Liver (tissue), 8 donors: ENCODE measurements at regions not wholly inside any gene's neighbourhood (a gene's known extent, or its start where the extent isn't known, plus 50 kb on each side); places are given as distances from the start of the nearest gene placed in this dataset.

Experiments
- DNase-seq: peaks from one replicate; pipeline ENCODE4 v3.0.0-alpha.2; 2017; ENCODE audit warnings: low spot score
- H3K27ac ChIP-seq, 2 donors: one replicate each; pipeline ENCODE4 v1.7.0; 2013; ENCODE audit warnings: inconsistent platforms in 2 of 2, low read length in 2 of 2, control low read depth in 1 of 2, low read depth in 1 of 2, mild to moderate bottlenecking in 1 of 2
- H3K27me3 ChIP-seq, 4 donors: one replicate each; pipeline versions ENCODE4 v1.6.1 to v1.7.0; 2013; ENCODE audit warnings: low read length in 3 of 4, inconsistent platforms in 1 of 4, mild to moderate bottlenecking in 1 of 4, moderate library complexity in 1 of 4; ENCODE audit not compliant: control insufficient read depth in 4 of 4, insufficient read depth in 4 of 4
- H3K36me3 ChIP-seq, 4 donors: one replicate each; pipeline versions ENCODE4 v1.6.1 to v1.7.0; 2013; ENCODE audit warnings: low read length in 3 of 4, mild to moderate bottlenecking in 3 of 4, low read depth in 1 of 4, moderate library complexity in 1 of 4; ENCODE audit not compliant: control insufficient read depth in 4 of 4, insufficient read depth in 3 of 4
- H3K4me1 ChIP-seq, 4 donors: one replicate each; pipeline versions ENCODE4 v1.6.1 to v1.7.0; 2013; ENCODE audit warnings: low read length in 3 of 4, mild to moderate bottlenecking in 3 of 4, moderate library complexity in 1 of 4; ENCODE audit not compliant: control insufficient read depth in 4 of 4, insufficient read depth in 4 of 4
- H3K4me3 ChIP-seq, 3 donors: one replicate each; pipeline versions ENCODE4 v1.6.1 to v1.7.0; 2013; ENCODE audit warnings: low read length in 3 of 3, control low read depth in 1 of 3, low read depth in 1 of 3, mild to moderate bottlenecking in 1 of 3
- H3K9ac ChIP-seq, 2 donors: one replicate each; pipeline ENCODE4 v1.7.0; 2013; ENCODE audit warnings: low read length in 2 of 2, mild to moderate bottlenecking in 2 of 2, moderate library complexity in 2 of 2, control low read depth in 1 of 2, low read depth in 1 of 2
- H3K9me3 ChIP-seq, 4 donors: one replicate each; pipeline versions ENCODE4 v1.6.1 to v1.7.0; 2013; ENCODE audit warnings: low read length in 3 of 4; ENCODE audit not compliant: control insufficient read depth in 4 of 4
- EGR1 ChIP-seq, 2 donors: IDR thresholded peaks; 2 replicates each; pipeline ENCODE4 v1.6.1; 2016 to 2018; ENCODE audit warnings: antibody characterized with exemption in 2 of 2, low read depth in 2 of 2
- FOXA1 ChIP-seq: IDR thresholded peaks from 2 replicates; pipeline ENCODE4 v1.6.1; 2016; ENCODE audit warnings: antibody characterized with exemption
- FOXA2 ChIP-seq: IDR thresholded peaks from 2 replicates; pipeline ENCODE4 v1.6.1; 2016; ENCODE audit warnings: antibody characterized with exemption
- GABPA ChIP-seq, 2 donors: IDR thresholded peaks in 1 of 2; conservative IDR thresholded peaks in 1 of 2; 2 replicates each; pipeline ENCODE4 v1.6.1; 2016; ENCODE audit warnings: antibody characterized with exemption in 2 of 2, mild to moderate bottlenecking in 1 of 2, moderate library complexity in 1 of 2
- HNF4A ChIP-seq, 2 donors: conservative IDR thresholded peaks; 2 replicates each; pipeline ENCODE4 v1.6.1; 2016; ENCODE audit warnings: antibody characterized with exemption in 2 of 2, mild to moderate bottlenecking in 2 of 2
- HNF4G ChIP-seq: IDR thresholded peaks from 2 replicates; pipeline ENCODE4 v1.6.1; 2016; ENCODE audit warnings: antibody characterized with exemption
- JUND ChIP-seq, 2 donors: IDR thresholded peaks; 2 replicates each; pipeline ENCODE4 v1.6.1; 2016; ENCODE audit warnings: antibody characterized with exemption in 2 of 2
- NR2F2 ChIP-seq: IDR thresholded peaks from 2 replicates; pipeline ENCODE4 v1.6.1; 2016; ENCODE audit warnings: antibody characterized with exemption
- RAD21 ChIP-seq, 2 donors: IDR thresholded peaks; 2 replicates each; pipeline ENCODE4 v1.6.1; 2016; ENCODE audit warnings: antibody characterized with exemption in 2 of 2, mild to moderate bottlenecking in 2 of 2
- RXRA ChIP-seq, 2 donors: IDR thresholded peaks; 2 replicates each; pipeline ENCODE4 v1.6.1; 2017 to 2018; ENCODE audit warnings: antibody characterized with exemption in 2 of 2, mild to moderate bottlenecking in 1 of 2
- SP1 ChIP-seq: IDR thresholded peaks from 2 replicates; pipeline ENCODE4 v1.6.1; 2018; ENCODE audit warnings: antibody characterized with exemption, mild to moderate bottlenecking
- TAF1 ChIP-seq: conservative IDR thresholded peaks from 2 replicates; pipeline ENCODE4 v1.6.1; 2016; ENCODE audit warnings: antibody characterized with exemption, mild to moderate bottlenecking
- YY1 ChIP-seq: IDR thresholded peaks from 2 replicates; pipeline ENCODE4 v1.6.1; 2016; ENCODE audit warnings: antibody characterized with exemption, mild to moderate bottlenecking
- WGBS: extraction: QIAGEN DNeasy Blood & Tissue Kit; methylation state at CpG from one replicate; pipeline ENCODE4 v1.1.7; 2013; 5-methylcytosine and 5-hydroxymethylcytosine counted together
- TF ChIP-seq, protein P1 (sequence below): IDR thresholded peaks from 2 replicates; pipeline ENCODE4 v1.6.1; 2016; ENCODE audit warnings: antibody characterized with exemption
- TF ChIP-seq, protein P2 (sequence below): IDR thresholded peaks from 2 replicates; pipeline ENCODE4 v1.6.1; 2016; ENCODE audit warnings: antibody characterized with exemption
- TF ChIP-seq, protein P3 (sequence below): IDR thresholded peaks from 2 replicates; pipeline ENCODE4 v1.6.1; 2016; ENCODE audit warnings: antibody characterized with exemption
- TF ChIP-seq, protein P4 (sequence below): IDR thresholded peaks from 2 replicates; pipeline ENCODE4 v1.6.1; 2016; ENCODE audit warnings: antibody characterized with exemption, mild to moderate bottlenecking
- TF ChIP-seq, protein P5 (sequence below): fragments of 150-350 bp; IDR thresholded peaks from 2 replicates; pipeline ENCODE4 v1.5.1; 2017; ENCODE audit warnings: improper control_type of control experiment, low read depth, low read length; ENCODE audit not compliant: missing input control
- donor health status: healthy.
- donor health status: healthy.
- donor health status: healthy.
- donor health status: healthy.
- donor health status: healthy.

DNA sequence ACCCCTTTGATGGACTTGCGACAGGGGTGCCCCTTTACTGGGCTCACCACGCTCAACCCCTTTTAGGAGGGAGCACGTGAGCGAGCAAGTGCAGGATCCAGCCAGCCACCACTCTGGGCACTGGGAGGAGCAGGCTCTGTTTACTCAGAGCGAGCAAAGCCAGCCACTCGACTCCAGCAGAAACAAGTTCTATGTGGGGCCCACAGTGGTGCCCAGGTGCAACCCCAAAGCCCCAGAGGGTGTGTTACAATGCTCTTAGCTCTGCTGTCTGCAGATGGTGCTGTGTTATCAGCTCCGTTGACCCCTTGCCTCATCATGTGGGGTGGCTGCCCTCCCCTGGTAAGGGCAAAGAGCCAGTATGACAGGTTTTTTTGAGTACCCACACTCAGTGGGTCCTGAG lies 120.3 kb upstream of the SUCLG2 start (continued):
- TF ChIP-seq, protein P1, sequence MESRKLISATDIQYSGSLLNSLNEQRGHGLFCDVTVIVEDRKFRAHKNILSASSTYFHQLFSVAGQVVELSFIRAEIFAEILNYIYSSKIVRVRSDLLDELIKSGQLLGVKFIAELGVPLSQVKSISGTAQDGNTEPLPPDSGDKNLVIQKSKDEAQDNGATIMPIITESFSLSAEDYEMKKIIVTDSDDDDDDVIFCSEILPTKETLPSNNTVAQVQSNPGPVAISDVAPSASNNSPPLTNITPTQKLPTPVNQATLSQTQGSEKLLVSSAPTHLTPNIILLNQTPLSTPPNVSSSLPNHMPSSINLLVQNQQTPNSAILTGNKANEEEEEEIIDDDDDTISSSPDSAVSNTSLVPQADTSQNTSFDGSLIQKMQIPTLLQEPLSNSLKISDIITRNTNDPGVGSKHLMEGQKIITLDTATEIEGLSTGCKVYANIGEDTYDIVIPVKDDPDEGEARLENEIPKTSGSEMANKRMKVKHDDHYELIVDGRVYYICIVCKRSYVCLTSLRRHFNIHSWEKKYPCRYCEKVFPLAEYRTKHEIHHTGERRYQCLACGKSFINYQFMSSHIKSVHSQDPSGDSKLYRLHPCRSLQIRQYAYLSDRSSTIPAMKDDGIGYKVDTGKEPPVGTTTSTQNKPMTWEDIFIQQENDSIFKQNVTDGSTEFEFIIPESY = no peak

DNA sequence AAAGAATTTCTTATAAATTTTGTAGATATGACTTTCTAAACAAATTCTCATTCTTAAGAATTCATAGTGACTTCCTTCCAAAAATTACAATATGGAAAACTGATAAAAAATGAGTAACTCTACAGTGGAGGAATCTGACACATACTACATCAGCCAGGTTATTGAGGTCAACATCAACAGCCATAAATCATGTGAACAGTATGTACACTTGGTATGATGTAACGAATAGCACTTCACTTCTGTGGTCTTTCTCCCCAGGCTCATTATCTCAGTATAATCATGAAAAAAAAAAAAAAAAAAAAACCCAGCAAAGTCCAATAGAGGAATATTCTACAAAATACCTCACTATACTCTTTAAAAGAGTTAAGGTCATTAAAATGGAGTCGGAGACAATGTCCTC lies 111.2 kb upstream of the SUCLG2 start:
- H3K27ac ChIP-seq = no peak overlapping the region
- H3K4me1 ChIP-seq = no peaks in the 10 kb centered on the region
- H3K36me3 ChIP-seq = no peaks in the 10 kb centered on the region
- H3K27me3 ChIP-seq = no peaks in the 10 kb centered on the region
- WGBS = 51% methylated on average over 2 of the region's 2 CpGs
- DNase-seq = no peak
- no peak overlapping the region for H3K9ac ChIP-seq
- H3K4me3 ChIP-seq = no peak overlapping the region
- TF ChIP-seq TAF1 = no peak
- no peak for TF ChIP-seq FOXA1
- TF ChIP-seq, protein P2, sequence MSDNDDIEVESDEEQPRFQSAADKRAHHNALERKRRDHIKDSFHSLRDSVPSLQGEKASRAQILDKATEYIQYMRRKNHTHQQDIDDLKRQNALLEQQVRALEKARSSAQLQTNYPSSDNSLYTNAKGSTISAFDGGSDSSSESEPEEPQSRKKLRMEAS = no peak
- TF ChIP-seq, protein P3, sequence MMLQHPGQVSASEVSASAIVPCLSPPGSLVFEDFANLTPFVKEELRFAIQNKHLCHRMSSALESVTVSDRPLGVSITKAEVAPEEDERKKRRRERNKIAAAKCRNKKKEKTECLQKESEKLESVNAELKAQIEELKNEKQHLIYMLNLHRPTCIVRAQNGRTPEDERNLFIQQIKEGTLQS = no peak
- TF ChIP-seq YY1 = no peak
- no peak for TF ChIP-seq RAD21 (IDR thresholded peaks at IDR 0.05)
- no peak for TF ChIP-seq JUND (IDR thresholded peaks at IDR 0.05)
- no peak for TF ChIP-seq SP1
- TF ChIP-seq EGR1 (IDR thresholded peaks at IDR 0.05; ENCODE audit: low read depth in 2 of 2) = no peak
- TF ChIP-seq, protein P4, sequence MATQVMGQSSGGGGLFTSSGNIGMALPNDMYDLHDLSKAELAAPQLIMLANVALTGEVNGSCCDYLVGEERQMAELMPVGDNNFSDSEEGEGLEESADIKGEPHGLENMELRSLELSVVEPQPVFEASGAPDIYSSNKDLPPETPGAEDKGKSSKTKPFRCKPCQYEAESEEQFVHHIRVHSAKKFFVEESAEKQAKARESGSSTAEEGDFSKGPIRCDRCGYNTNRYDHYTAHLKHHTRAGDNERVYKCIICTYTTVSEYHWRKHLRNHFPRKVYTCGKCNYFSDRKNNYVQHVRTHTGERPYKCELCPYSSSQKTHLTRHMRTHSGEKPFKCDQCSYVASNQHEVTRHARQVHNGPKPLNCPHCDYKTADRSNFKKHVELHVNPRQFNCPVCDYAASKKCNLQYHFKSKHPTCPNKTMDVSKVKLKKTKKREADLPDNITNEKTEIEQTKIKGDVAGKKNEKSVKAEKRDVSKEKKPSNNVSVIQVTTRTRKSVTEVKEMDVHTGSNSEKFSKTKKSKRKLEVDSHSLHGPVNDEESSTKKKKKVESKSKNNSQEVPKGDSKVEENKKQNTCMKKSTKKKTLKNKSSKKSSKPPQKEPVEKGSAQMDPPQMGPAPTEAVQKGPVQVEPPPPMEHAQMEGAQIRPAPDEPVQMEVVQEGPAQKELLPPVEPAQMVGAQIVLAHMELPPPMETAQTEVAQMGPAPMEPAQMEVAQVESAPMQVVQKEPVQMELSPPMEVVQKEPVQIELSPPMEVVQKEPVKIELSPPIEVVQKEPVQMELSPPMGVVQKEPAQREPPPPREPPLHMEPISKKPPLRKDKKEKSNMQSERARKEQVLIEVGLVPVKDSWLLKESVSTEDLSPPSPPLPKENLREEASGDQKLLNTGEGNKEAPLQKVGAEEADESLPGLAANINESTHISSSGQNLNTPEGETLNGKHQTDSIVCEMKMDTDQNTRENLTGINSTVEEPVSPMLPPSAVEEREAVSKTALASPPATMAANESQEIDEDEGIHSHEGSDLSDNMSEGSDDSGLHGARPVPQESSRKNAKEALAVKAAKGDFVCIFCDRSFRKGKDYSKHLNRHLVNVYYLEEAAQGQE = no peak
- no peak for TF ChIP-seq RXRA (IDR thresholded peaks at IDR 0.05)
- H3K9me3 ChIP-seq = peaks cover 0 to 2% (median 0%) of the 10 kb centered on the region in 4 donors

DNA sequence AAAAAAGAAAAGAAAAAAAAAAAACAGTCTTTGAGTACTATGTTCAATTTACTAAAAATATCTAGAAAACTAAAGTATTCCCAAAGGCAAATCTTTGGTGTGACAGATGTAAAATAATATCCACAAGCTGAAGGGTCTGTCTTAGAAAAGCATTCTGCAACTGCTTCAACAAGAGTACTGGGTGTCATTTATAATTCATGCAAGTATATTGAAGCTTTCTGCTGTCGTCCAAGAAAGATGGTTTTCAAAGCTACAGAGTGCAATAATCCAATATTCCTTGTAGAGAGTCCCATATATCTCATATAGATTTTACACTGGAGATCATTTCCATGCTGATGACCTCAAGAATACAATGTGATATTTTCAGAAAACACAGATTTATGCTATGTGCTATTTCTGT lies 90.9 kb upstream of the SUCLG2 start:
- Histone ChIP-seq H3K4me3 (no peak overlapping the region), H3K27me3 (no peaks in the 10 kb centered on the region)
- TF ChIP-seq HNF4A (conservative IDR thresholded peaks at IDR 0.05) (no peak), NR2F2 (no peak), SP1 (no peak), TAF1 (no peak), FOXA1 (no peak), GABPA (IDR thresholded peaks at IDR 0.05 in 1 of 2, conservative IDR thresholded peaks at IDR 0.05 in 1 of 2) (no peak), RXRA (IDR thresholded peaks at IDR 0.05) (no peak), FOXA2 (no peak), JUND (IDR thresholded peaks at IDR 0.05) (no peak), HNF4G (no peak), EGR1 (IDR thresholded peaks at IDR 0.05; ENCODE audit: low read depth in 2 of 2) (no peak)
- TF ChIP-seq, protein P2 = no peak
- TF ChIP-seq, protein P5, sequence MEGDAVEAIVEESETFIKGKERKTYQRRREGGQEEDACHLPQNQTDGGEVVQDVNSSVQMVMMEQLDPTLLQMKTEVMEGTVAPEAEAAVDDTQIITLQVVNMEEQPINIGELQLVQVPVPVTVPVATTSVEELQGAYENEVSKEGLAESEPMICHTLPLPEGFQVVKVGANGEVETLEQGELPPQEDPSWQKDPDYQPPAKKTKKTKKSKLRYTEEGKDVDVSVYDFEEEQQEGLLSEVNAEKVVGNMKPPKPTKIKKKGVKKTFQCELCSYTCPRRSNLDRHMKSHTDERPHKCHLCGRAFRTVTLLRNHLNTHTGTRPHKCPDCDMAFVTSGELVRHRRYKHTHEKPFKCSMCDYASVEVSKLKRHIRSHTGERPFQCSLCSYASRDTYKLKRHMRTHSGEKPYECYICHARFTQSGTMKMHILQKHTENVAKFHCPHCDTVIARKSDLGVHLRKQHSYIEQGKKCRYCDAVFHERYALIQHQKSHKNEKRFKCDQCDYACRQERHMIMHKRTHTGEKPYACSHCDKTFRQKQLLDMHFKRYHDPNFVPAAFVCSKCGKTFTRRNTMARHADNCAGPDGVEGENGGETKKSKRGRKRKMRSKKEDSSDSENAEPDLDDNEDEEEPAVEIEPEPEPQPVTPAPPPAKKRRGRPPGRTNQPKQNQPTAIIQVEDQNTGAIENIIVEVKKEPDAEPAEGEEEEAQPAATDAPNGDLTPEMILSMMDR = no peak
- TF ChIP-seq, protein P3 = no peak
- TF ChIP-seq, protein P4 = no peak

More for the DNA sequence above, 90.9 kb upstream of the SUCLG2 start:
- peaks cover 0 to 2% (median 0%) of the 10 kb centered on the region in 4 donors for H3K36me3 ChIP-seq
- no peak overlapping the region for H3K27ac ChIP-seq
- H3K9ac ChIP-seq = no peak overlapping the region
- 92% methylated on average over 1 of the region's 1 CpG for WGBS
- H3K4me1 ChIP-seq = no peaks in the 10 kb centered on the region
- no peak for DNase-seq
- no peaks in the 10 kb centered on the region for H3K9me3 ChIP-seq
